22Rv1 (cell line): ENCODE measurements at regions not wholly inside any gene's neighbourhood (a gene's known extent, or its start where the extent isn't known, plus 50 kb on each side); places are given as distances from the start of the nearest gene placed in this dataset.

Experiments used
- ZFX ChIP-seq: fragments of 450-650 bp; IDR thresholded peaks from 2 replicates; pipeline ENCODE4 v1.6.1; 2017; ENCODE audit warnings: antibody characterized with exemption, borderline replicate concordance
- TF ChIP-seq, protein P1 (sequence below): fragments of 450-650 bp; IDR thresholded peaks from 2 replicates; pipeline ENCODE4 v1.5.1; 2017; ENCODE audit warnings: mild to moderate bottlenecking

DNA sequence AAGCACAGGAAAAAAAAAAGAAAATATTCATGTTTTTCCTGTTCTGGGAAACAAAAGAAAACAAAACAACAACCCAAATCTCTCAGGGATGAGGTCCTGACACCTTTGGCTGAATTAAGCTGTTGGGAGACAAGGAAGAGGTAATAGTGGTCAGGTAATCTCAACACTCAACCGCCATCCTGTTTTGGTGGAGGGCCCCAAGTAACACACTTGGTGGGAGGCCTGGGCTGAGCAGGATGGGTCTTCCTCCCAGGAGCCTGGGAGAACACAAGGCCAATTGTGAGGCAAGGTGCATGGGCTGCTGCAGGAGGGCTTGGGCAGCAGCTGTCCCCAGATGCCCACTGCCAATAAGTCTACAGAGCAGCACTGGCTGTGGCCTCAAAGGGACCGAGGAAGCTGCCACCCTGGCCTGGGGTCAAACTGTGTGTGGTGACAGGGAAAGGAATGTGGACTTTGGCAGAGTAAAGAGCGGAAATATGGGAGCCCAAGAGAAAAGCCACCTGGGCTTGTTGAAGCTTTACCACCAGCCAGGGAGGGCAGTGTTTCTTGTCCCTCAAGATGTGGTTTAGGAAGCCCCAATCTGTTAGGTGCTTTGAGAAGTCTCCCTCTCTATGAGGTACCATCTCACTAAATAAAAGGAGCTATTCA lies 93.5 kb upstream of the SLC25A13 start:
- TF ChIP-seq, protein P1, sequence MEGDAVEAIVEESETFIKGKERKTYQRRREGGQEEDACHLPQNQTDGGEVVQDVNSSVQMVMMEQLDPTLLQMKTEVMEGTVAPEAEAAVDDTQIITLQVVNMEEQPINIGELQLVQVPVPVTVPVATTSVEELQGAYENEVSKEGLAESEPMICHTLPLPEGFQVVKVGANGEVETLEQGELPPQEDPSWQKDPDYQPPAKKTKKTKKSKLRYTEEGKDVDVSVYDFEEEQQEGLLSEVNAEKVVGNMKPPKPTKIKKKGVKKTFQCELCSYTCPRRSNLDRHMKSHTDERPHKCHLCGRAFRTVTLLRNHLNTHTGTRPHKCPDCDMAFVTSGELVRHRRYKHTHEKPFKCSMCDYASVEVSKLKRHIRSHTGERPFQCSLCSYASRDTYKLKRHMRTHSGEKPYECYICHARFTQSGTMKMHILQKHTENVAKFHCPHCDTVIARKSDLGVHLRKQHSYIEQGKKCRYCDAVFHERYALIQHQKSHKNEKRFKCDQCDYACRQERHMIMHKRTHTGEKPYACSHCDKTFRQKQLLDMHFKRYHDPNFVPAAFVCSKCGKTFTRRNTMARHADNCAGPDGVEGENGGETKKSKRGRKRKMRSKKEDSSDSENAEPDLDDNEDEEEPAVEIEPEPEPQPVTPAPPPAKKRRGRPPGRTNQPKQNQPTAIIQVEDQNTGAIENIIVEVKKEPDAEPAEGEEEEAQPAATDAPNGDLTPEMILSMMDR: peak; percentile 79
- TF ChIP-seq ZFX: no peak
